ENCODE measurements at regions not wholly inside any gene's neighbourhood (a gene's known extent, or its start where the extent isn't known, plus 50 kb on each side); places are given as distances from the start of the nearest gene placed in this dataset.

DNA sequence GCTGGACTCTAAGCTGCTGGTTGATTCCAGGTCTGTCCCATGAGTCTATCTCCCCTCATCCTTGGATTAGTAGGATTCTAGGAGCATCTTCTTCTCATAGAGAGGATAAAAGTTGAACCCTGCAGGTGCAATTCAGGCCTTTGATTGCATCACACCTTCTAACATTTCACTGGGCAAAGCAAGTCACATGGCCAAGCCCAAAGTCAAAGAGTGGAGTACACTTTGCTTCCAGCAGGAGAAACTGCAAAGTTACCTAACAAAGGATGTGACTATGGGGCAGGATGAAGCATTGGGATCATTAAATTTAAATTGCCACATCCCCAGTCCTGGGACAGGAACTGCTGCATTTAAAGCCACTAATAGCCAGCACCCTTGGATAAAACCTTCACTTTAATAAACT lies 51.0 kb upstream of the EGFLAM start:
- DNase-seq = peak; percentile 10

DNA sequence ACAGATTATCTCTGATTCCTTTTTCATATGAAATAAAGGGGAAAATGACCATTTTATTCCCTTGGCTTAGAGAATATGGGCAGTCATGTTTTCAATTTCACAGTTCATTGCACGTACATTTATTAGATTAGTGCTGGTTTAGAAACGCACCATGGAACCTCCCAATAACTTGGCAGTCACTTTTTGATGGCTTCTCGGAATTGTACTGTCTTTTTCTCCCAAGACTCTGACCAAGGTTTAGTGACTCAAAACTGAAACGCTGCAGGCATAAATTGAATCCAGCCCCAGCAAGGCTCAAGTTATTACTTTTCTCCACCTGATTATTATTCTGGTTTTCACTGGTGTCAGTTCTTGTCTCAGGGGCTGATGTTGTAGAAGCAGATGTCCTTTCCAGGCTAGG lies 55.6 kb upstream of the EGFLAM start:
- DNase-seq = no peak

DNA sequence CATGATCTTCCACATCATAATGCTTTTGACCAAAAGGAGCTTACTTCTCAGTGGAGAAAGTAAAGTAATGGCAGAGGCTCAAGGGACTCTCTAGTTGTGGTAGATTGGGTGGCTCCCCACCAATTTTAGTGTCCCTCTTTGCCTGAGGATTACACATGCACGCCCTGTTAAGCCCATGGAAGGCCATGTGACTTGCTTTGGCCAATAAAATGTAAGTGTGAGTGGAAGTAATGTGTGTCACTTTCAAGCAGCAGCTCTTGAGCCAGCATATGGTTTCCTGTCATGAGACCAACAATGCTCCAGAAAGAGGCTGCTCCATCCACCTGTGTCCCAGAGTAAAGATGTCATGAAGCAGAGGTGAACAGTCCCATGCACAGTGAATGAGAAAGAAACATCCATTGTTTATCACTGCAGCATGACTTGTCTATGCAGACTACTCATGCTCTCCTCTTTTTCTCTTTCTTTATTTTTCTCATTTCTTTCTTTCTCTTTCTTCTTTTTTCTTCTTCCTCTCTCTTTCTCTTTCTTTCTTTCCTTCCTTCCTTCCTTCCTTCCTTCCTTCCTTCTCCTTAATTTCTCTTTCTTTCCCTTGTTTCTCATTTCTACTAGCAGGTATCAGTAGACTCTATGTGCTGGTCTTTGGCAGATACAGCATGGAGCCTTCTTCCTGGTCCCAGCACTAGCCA lies 57.3 kb upstream of the EGFLAM start:
- no peak for DNase-seq

DNA sequence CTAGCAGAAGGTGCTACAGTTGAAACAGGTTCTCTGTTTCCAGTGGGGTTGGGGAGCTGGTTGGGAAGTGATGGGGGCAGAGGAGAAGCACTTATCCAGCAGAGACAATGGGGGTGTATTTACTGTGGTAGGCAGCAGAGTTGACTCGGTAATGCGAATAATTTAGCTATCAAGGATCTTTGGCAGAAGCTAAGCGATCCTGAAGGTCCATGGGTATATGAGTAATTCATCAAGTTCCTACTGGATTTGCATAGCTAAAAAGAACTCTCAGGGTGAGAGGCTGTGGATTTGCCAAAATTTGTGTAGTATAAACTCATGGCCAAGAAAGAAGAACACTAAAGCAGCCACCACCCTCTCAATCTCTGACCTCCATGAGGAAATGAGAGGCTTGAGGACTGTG lies 61.2 kb upstream of the EGFLAM start:
- DNase-seq = no peak

DNA sequence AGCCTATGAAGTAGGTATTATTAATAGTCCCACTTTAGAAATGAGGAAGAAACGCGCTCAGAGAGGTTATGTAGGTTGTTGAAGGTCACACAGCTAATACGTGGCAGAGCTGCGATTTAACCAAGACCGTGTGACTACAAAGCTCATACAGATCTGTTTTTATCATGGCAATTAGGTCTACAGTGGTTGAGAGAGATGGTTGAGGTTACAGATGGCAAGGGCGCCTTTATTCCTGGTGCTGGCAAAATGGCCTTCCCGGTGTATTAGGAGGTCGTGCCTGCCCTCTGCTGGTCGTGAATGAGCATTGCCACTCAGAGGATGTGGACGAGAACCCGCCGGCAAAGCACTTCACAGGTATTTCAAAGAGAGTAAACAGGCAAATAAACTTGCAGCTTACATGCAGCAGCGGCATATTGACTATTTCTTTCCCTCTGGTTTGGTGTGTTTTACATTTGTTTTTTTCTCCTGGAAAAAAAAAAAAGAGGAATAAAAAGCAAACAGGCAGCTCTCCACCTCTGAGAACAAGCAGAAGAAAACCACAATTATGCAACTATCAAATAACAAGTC lies 65.3 kb upstream of the EGFLAM start:
- DNase-seq = peak; percentile 59

DNA sequence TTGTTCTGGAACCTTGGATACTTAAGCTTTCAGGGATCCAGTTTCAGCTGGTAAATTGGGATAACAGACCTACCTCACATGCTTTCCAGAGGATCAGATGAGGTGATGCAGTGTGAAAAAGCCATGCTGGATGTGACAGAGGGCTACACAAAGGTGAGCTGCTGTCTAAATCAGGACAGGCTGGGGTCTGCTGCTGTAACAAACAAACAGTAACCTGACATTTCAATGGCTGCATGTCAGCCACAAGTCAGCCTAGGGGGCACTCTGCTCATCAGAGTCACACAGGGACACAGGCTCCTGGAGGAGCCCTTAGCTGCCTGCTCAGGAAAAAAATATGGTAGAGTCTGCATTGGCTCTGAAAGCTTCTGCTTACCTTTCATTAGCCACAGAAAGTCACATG lies 66.7 kb upstream of the EGFLAM start:
- DNase-seq = no peak

DNA sequence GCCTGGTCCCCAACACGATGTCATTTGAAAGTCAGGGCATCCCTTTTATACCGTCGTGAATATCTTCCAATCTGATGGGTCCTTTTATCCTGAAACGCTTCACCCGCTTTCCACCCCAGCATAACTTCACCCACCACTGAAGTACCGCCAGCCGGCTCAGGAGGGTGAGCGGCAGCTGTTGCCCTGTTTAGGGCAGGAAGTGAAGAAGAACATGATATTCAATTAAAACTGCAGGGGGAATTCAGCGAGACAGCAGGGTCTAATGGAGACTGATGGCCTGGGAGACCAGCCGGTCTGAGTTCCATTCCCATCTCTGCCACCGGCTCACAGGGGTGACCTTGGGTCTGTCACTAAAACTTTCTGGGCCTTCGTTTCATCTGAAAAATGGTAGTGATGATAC lies 68.2 kb upstream of the EGFLAM start:
- no peak for DNase-seq

DNA sequence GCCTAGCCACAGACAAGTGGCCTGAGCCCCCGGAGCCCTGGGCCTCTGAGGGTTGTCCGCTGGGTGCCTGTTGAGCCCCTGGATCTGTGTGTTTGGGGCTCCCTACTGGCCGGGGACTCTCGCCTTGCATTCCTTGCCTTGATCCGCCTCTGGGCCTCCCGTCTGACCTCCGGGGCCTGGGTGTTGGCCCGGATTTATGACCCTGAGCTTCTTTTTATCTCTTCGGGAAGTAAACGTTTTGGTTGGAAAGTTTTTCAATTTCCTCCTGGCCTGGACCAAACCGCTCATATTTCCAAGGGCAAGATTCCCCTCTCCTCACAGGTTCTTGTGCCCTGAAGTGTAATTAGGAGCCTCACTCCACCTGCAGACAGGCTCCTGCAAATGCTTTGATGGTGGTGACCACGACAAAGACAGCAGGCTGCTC lies 69.3 kb upstream of the EGFLAM start:
- no peak for DNase-seq

DNA sequence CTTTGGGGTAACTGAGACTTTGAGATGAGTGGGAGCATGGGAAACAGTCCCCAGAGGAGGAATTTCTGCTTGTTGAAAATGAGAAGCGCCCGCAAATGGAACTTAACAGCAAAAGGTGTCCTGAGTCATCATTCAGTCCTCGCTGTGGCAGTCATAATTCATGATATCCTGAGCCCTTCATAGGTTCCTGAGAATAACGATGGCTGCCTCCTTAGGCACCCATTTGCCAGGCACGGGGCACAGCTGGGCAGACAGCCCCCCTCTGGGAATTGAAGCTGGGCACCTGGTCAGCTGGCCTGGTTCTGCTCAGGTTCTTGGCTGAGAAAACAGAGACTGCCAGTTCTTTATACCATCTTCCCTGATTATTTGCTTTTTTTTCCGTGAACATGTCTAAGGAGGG lies 69.8 kb upstream of the EGFLAM start:
- DNase-seq = no peak

DNA sequence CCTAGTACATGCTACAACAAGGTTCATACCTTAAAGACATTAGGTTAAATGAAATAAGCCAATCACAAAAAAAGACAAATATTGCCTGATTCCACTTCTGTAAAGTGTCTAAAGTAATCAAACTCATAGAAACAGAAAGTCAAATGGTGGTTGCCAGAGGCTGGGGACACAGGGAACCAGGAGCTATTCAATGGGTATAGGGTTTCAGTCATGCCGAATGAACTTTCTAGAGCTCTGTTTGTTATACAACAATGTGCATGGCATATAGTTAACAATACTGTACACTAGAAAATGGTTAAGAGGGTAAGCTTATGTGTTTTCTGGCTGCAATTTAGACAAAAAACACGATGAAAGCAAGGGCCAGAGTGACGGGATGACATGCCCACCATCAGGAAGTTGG lies 70.8 kb upstream of the EGFLAM start:
- DNase-seq = no peak

DNA sequence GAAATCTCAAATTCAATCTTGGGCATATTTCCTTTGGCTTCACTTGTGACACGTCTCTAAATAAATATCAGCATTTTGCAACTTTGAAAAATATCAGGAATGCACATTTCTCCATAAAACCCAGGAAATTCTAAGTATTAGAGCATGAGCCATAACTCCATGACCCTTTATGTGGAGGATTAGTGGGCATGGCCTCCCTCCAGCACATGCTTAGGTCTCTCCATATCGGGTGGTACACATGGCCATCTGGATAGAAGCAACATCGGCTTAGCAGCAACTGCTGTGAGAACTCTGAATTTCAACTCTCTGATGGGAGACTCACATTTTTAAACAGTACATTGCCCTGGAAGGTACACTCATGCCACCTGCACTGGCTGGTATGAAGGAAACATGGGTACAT lies 73.7 kb upstream of the EGFLAM start:
- DNase-seq = no peak

DNA sequence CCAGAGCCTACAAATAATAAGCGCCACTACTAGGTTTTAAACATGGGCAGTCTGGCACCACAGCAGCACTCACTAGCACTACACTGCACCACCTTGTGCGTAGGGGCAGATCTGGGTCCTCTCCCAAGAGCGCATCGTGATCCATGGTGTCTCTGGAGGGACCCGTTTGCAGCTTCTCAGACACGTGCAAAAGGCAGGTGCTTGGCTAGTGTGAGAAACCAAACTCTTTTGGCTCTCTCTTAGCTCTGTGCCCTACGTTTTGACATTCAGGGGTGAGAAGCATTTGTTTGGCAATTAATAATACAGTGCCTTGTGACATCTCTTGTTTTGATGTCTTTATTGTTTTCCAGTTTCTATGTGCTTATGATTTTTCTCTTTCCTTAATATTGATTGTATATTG lies 75.4 kb upstream of the EGFLAM start:
- DNase-seq = no peak

DNA sequence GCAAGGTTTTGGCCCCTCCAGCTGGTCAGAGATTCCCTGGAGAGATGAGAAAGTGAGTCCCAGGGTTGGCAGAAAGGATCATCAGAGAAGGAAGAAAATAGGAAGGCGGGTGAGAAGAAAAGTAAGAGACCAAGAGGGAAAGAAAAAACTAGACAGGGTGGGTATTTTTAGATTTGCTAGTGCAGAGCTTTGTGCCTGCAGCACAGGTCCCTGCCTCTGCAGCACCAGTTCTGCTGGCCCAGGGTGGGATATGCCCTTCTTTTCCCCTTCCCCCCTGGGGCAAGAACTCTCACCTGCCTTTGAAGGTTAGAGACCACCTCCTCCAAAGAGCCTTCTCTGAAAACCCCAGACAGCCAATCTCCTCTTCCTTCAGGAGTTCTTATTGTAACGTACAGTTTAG lies 90.3 kb upstream of the EGFLAM start:
- no peak for DNase-seq

DNA sequence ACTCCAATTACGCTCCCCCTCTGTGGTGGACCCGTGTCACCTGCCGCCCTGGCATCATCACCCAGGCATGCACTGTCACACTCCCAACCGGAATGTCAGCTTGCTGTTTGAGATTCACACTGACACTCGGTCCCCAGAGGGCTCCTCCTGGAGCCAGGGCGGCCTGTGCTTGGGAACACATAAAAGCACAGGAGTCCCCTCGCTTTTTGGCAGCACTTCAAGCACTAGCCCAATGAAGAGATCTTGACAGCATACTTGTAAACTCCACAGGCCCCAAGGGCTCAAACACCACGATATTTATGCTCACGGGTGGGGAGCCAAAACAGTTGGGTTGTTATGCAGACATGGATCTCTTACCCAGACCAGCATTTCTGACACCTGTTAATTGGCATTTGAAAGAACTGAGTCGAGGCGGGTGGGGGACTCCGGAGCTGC lies 90.8 kb upstream of the EGFLAM start:
- no peak for DNase-seq

DNA sequence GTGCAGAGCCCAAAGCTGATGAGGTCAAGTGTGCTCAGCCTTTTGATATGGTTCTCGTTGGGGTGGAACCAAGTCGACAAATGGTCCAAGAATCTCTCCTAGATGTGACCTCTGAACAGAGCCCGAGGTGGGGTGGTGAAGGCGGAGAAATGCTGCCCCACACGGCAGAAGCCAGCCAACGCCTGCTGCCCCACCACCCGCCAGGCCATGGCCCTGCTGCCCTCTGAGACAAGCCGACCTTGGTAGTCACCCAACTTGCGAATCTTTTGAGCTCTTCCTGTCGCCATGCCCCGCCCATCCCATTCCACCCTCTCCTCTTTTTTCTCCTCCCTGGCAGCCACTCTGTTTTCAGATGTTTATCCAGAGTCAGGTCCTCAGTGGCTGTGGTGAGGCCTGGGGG lies 91.5 kb upstream of the EGFLAM start:
- no peak for DNase-seq

DNA sequence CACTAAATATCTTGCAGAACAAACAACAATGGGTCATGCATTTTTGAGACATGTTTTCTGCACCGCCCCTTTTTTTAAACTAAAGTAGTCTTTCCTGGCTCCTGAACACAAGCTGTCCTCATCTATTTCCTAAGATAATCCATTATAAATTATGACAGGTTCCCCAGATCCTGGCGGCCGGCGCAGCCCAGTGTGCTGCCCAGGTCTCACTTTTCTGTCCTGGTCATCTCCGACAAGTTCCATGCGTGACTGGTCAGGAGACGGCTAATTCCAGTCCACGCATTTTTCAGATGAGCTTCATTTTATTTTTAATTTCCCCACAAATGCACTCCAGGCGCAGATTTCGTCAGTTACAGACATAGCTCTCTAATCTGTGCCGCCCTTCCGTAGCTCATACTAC lies 92.9 kb upstream of the EGFLAM start:
- no peak for DNase-seq

DNA sequence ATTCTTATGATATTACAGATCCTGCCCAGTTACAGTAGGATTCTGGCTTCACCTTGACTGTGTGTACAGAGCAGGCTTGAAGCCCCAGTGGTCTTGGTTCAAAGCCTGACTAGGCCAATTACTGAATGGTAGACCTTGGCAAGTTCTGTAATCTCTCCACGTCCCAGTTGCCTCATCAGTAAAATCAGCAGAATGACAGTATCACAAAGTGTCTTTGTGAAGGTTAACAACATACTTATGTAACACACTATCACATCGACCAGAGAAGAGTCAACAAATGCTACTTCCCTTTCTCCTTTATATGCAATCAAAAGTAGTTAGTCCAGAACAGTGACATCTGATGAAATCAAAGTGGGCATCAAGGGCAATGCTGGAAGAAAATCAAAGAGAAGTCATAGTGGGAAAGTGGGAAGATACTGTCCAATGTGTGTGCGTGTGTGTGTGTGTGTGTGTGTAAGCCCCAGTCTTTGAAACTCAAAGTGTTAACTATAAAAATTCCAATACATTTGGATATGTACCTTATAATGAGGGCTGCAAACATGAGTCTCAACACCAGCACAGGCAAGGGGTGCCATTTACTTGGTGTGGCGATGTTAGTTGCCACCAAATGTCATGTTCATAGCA lies 93.5 kb upstream of the EGFLAM start:
- DNase-seq = no peak

DNA sequence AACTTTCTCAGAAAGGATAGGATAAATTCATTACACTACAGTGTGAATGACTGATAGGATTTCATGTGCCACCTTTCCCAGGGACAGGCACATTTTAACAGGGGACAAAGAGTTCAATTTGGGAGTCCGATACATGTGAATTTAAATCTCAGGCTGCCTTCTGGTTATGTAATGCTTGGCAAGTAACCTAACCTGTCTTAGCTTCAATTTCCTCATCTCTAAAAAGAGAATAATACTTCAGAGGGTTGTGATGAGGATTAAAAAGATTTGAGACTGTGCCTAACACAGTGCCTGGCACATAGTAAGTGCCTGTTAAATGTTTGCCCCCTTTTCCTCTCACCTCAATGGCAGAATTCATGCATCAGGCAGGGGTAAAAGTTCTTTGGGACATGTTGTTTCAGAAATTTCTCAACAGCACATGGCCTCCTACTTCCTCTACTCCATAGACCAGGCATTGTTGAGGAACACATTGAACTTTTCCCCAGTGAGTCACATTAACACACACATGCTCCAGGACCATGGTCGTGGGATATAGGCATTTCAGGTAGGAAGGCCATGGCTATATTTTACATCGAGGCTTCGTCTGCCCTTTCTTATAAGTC lies 94.6 kb upstream of the EGFLAM start:
- no peak for DNase-seq

DNA sequence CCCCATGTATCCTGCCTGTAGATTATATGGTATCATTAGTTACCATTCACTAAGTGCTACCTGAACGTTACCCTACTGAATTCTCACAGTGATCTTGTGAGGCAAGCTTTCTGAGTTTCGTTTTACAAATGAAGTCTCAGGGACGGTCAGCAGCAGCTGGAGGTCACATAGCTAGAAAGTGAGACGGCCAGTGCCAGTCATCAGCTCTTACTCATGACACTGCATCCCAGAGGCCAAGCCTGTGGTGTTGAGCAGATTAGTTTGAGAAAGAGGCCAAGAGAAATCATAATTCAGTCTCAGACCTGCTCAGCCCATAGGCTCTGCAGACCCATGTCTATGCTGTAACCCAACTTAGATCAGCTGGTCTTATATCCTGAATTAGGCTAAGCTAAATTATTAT lies 95.7 kb upstream of the EGFLAM start:
- no peak for DNase-seq

DNA sequence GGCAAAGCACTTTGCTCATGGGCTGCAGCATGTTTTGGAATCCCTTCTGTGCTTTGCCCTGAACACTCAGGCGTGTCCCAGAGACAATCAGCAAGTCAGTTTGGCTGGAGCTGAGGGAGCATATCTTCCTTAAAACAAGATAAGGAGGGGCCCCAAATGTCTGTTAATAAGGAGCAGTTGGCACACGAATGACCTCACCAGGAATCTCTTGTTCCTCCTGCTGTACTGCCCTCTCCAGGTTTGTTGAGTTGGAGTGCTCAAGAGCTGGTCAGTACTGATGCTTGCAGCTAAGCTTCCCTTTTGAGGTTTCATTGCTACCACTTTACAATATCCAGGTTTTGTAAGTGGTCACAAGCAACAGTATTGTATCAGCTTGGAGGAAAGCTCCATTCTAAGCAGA lies 101.3 kb upstream of the EGFLAM start:
- no peak for DNase-seq

DNA sequence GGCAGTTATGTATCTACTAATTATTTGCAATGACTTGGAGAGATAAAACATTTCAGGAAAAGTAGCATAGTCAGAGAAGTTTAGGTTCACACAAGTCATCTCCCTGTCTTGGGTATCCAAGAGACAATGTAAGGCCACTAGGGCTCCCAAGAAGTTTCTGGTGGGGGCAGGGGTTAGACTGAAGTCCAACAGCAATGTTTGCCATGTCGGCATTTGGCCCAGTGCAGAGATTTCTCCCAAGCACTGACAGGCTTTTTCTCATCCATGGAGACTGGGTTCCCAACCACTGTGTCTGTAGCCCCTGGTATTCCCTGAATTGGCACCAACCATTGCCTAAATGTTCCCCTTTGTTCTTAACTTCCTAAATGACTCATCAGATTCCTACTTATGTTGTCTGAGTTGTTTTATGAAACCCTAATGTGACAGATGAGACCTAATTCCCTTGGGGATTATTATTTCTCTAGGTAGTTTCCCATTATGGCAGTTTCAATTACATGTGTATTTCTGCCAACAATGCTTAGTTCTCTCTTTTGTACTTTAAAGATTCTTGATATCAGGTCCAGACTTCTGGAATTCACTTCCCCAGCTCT lies 103.6 kb upstream of the EGFLAM start:
- DNase-seq = no peak

DNA sequence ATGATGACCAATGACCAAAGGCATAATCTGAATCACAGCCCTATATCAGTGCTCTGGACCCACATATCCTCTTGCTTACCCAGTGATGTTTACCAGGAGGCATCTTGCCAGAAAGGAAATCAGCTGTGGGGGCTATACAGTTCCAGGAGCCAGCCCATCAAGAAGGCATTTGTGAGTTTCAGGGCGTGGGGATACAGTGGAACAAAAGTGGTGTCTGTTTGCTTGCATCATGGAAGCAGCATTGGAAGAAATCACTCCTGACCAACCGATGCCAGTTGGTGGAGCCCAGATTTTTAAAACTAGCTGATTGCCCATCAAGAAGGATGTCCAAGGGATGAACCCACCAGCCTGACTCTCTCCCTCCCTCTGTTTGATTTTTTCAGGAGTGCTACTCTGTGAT lies 106.5 kb upstream of the EGFLAM start:
- DNase-seq = no peak

DNA sequence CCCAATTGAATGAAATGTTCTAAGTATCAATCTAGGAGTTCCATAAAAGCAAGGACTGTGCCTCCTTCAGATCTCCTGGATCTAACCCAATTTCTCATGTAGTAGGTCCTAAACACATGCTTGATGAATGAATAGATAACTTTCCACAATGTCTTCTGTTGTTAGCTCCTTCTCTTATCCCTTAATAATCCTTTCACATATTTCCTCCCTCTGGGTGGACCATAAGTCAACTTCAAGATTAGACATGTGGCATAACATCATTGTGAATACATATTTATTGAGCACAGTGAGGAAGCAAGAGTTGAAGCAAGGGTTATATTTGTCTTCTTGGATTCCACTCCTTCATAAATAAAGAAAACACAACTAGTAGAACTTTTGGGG lies 108.6 kb upstream of the EGFLAM start:
- no peak for DNase-seq
